Right ventricle myocardium inferior (tissue), 1 donor: ENCODE measurements at regions not wholly inside any gene's neighbourhood (a gene's known extent, or its start where the extent isn't known, plus 50 kb on each side); places are given as distances from the start of the nearest gene placed in this dataset.

Source experiments
- ATAC-seq: fragments of 200-7000 bp; cut with Tn5 transposase; one replicate; pipeline ENCODE4 v1.9.1; 2020; ENCODE audit warnings: mild to moderate bottlenecking, moderate library complexity
- DNase-seq: peaks from one replicate; pipeline ENCODE4 v3.0.0; 2021; ENCODE audit errors: missing footprints
- intact Hi-C: fragments of 100-400 bp; cut with DNase I; formaldehyde crosslinking; loops from one replicate; pipeline ENCODE4 v1.11.0; 2022
- donor health status: DM: no; HTN: yes; CAD: no; lungs with severe emphysema.

GRCh38 chr19:28505933-28506332 is 707.0 kb downstream of the UQCRFS1 start:
- no peak for ATAC-seq
- DNase-seq, result no peak
- intact Hi-C loops, result no loop called here

- no peak for ATAC-seq
Observed at GRCh38 chr19:28505134-28505533, 707.8 kb downstream of the UQCRFS1 start.

GRCh38 chr19:28504727-28505126 is 708.2 kb downstream of the UQCRFS1 start:
- ATAC-seq (no peak), DNase-seq (no peak)
- intact Hi-C loops, result no loop called here

More at GRCh38 chr19:28505134-28505533, 707.8 kb downstream of the UQCRFS1 start:
- no peak for DNase-seq
- intact Hi-C loops, result no loop called here

- intact Hi-C loops, result no loop called here
- DNase-seq (no peak), ATAC-seq (peak; percentile 16)
Observed at GRCh38 chr19:28504139-28504538, 708.8 kb downstream of the UQCRFS1 start.

GRCh38 chr19:28502879-28503734 is 709.8 kb downstream of the UQCRFS1 start:
- intact Hi-C loops, result no loop called here
- DNase-seq, result no peak

GRCh38 chr19:28501976-28502375 is 711.0 kb downstream of the UQCRFS1 start:
- intact Hi-C loops, result no loop called here
- ATAC-seq (no peak), DNase-seq (no peak)

More at GRCh38 chr19:28502879-28503734, 709.8 kb downstream of the UQCRFS1 start:
- no peak for ATAC-seq

GRCh38 chr19:28500982-28501630 is 711.8 kb downstream of the UQCRFS1 start:
- DNase-seq, result no peak
- ATAC-seq, result no peak

GRCh38 chr19:28500296-28500695 is 712.7 kb downstream of the UQCRFS1 start:
- intact Hi-C loops, result no loop called here
- ATAC-seq, result no peak
- DNase-seq, result no peak

More at GRCh38 chr19:28500982-28501630, 711.8 kb downstream of the UQCRFS1 start:
- intact Hi-C loops, result no loop called here

- DNase-seq, result no peak
- no peak for ATAC-seq
- intact Hi-C loops, result no loop called here
Observed at GRCh38 chr19:28498404-28498976, 714.5 kb downstream of the UQCRFS1 start.

GRCh38 chr19:28497887-28498286 is 715.1 kb downstream of the UQCRFS1 start:
- intact Hi-C loops, result no loop called here
- peak; percentile 26 for ATAC-seq
- no peak for DNase-seq

- DNase-seq (no peak), ATAC-seq (no peak)
Observed at GRCh38 chr19:28497137-28497536, 715.8 kb downstream of the UQCRFS1 start.

GRCh38 chr19:28495046-28495445 is 717.9 kb downstream of the UQCRFS1 start:
- intact Hi-C loops, result no loop called here
- DNase-seq (no peak), ATAC-seq (no peak)

More at GRCh38 chr19:28497137-28497536, 715.8 kb downstream of the UQCRFS1 start:
- intact Hi-C loops, result no loop called here

GRCh38 chr19:28494461-28494860 is 718.5 kb downstream of the UQCRFS1 start:
- intact Hi-C loops, result no loop called here

GRCh38 chr19:28493884-28494283 is 719.1 kb downstream of the UQCRFS1 start:
- intact Hi-C loops, result no loop called here

More at GRCh38 chr19:28494461-28494860, 718.5 kb downstream of the UQCRFS1 start:
- DNase-seq (no peak), ATAC-seq (no peak)

GRCh38 chr19:28492621-28493020 is 720.3 kb downstream of the UQCRFS1 start:
- ATAC-seq (no peak), DNase-seq (no peak)
- intact Hi-C loops, result no loop called here

More at GRCh38 chr19:28493884-28494283, 719.1 kb downstream of the UQCRFS1 start:
- ATAC-seq, result no peak
- no peak for DNase-seq

GRCh38 chr19:28492201-28492600 is 720.8 kb downstream of the UQCRFS1 start:
- intact Hi-C loops, result no loop called here
- DNase-seq, result no peak
- ATAC-seq, result no peak

GRCh38 chr19:28489776-28490175 is 723.2 kb downstream of the UQCRFS1 start:
- no peak for DNase-seq
- ATAC-seq, result no peak
- intact Hi-C loops, result no loop called here

GRCh38 chr19:28489126-28489660 is 723.8 kb downstream of the UQCRFS1 start:
- intact Hi-C loops, result no loop called here
- DNase-seq (no peak), ATAC-seq (no peak)

GRCh38 chr19:28487999-28488398 is 725.0 kb downstream of the UQCRFS1 start:
- no peak for ATAC-seq
- intact Hi-C loops, result no loop called here
- no peak for DNase-seq
